Endothelial cell of umbilical vein (primary cell): ENCODE measurements at regions not wholly inside any gene's neighbourhood (a gene's known extent, or its start where the extent isn't known, plus 50 kb on each side); places are given as distances from the start of the nearest gene placed in this dataset.
"Not testable (repeated sequence)": the region's sequence is repeated elsewhere in the genome, so short reads cannot be mapped to it uniquely, and the experiment has no call there.

Source experiments
- BruUV-seq: library from RNA; stranded (reverse); fragments of 400-500 nt; replicated peaks from 2 replicates; lab custom pipeline; 2021; lab: Mats Ljungman, UMichigan
- CTCF ChIA-PET: fragments of 300-600, 350-600 bp; sonication (Branson Sonifier 250); formaldehyde crosslinking; loops from one replicate; lab custom pipeline; 2021; ENCODE audit warnings: antibody characterized with exemption, inconsistent platforms; lab: Charles Lee
- POLR2A ChIA-PET: fragments of 300-600, 350-600 bp; sonication (Branson Sonifier 250); formaldehyde crosslinking; loops from one replicate; lab custom pipeline; 2021; ENCODE audit warnings: antibody characterized with exemption, inconsistent platforms; lab: Charles Lee
- DNase-seq: peaks from one replicate; pipeline ENCODE4 v3.0.0-alpha.2; 2011; ENCODE audit warnings: low read depth, low spot score
- FAIRE-seq: peaks from 2 replicates; lab custom pipeline; 2011; peaks lifted over from hg19 to GRCh38; lab: Jason Lieb, UNC
- H2AFZ ChIP-seq: 2 replicates; pipeline ENCODE4 v1.6.0; 2012; ENCODE audit warnings: low read depth, low read length, control low read depth, inconsistent platforms
- H3K27ac ChIP-seq: 2 replicates; pipeline ENCODE4 v1.5.1; 2011; ENCODE audit warnings: low read depth, mild to moderate bottlenecking, control low read depth, low read length, moderate library complexity; ENCODE audit not compliant: insufficient read depth
- H3K27me3 ChIP-seq, 2 experiments: 2 replicates each; pipeline versions ENCODE4 v1.6.0 to v1.6.1; 2011; ENCODE audit warnings: low read length in 2 of 2, mixed read lengths in 1 of 2; ENCODE audit not compliant: control insufficient read depth in 2 of 2, insufficient read depth in 2 of 2
- H3K36me3 ChIP-seq, 2 experiments: 2 replicates in 1 of 2; 3 replicates in 1 of 2; pipeline ENCODE4 v1.5.1; 2011; ENCODE audit warnings: low read length in 2 of 2, mild to moderate bottlenecking in 1 of 2, moderate library complexity in 1 of 2; ENCODE audit not compliant: control insufficient read depth in 2 of 2, insufficient read depth in 2 of 2; ENCODE audit errors: extremely low read depth in 1 of 2
- H3K4me1 ChIP-seq: 3 replicates; pipeline ENCODE4 v1.5.1; 2011; ENCODE audit warnings: mild to moderate bottlenecking, low read length; ENCODE audit not compliant: control insufficient read depth, insufficient read depth; ENCODE audit errors: extremely low read depth
- H3K4me2 ChIP-seq: 2 replicates; pipeline ENCODE4 v1.6.1; 2011; ENCODE audit warnings: low read length, control low read depth, mixed read lengths; ENCODE audit not compliant: insufficient read depth
- H3K4me3 ChIP-seq, 3 experiments: fragments of 200-600 bp in 1 of 3; sonication (generic), shearing (Covaris generic) in 1 of 3; replicated peaks in 1 of 3; 2 replicates each; pipeline ENCODE4 v1.5.1; 2011 to 2016; ENCODE audit warnings: control low read depth in 3 of 3, low read length in 3 of 3, mild to moderate bottlenecking in 2 of 3, inconsistent platforms in 1 of 3, low read depth in 1 of 3, moderate library complexity in 1 of 3; ENCODE audit not compliant: insufficient read depth in 1 of 3
- H3K79me2 ChIP-seq: 2 replicates; pipeline ENCODE4 v1.6.0; 2012; ENCODE audit warnings: low read length, inconsistent platforms; ENCODE audit not compliant: control insufficient read depth, insufficient read depth
- H3K9ac ChIP-seq: replicated peaks from 2 replicates; pipeline ENCODE3; 2011; ENCODE audit warnings: low read length, control low read depth; ENCODE audit not compliant: insufficient read depth; ENCODE audit errors: extremely low read depth
- H3K9me1 ChIP-seq: replicated peaks from 3 replicates; pipeline ENCODE4 v1.6.0; 2011; ENCODE audit warnings: mild to moderate bottlenecking, low read length; ENCODE audit not compliant: control insufficient read depth, insufficient read depth; ENCODE audit errors: extremely low read depth
- H3K9me3 ChIP-seq: replicated peaks from 2 replicates; pipeline ENCODE4 v1.5.1; 2012; ENCODE audit warnings: low read length, inconsistent platforms; ENCODE audit not compliant: control insufficient read depth, insufficient read depth
- H4K20me1 ChIP-seq: replicated peaks from 2 replicates; pipeline ENCODE3; 2011; ENCODE audit warnings: mild to moderate bottlenecking, low read length; ENCODE audit not compliant: control insufficient read depth, insufficient read depth; ENCODE audit errors: extremely low read depth
- EZH2 ChIP-seq: IDR thresholded peaks from 2 replicates; pipeline ENCODE4 v1.6.1; 2012; ENCODE audit warnings: borderline replicate concordance, low read depth, mild to moderate bottlenecking, moderate library complexity, low read length, inconsistent platforms; ENCODE audit not compliant: severe bottlenecking
- FOS ChIP-seq: IDR thresholded peaks from 2 replicates; pipeline ENCODE4 v1.6.1; 2011; ENCODE audit warnings: mild to moderate bottlenecking, low read length, moderate library complexity, borderline replicate concordance; ENCODE audit not compliant: insufficient read depth
- GATA2 ChIP-seq: IDR thresholded peaks from 2 replicates; pipeline ENCODE4 v1.7.0; 2011; ENCODE audit warnings: low read depth, mild to moderate bottlenecking, moderate library complexity, mixed read lengths, low read length; ENCODE audit not compliant: insufficient read length, insufficient read depth
- JUN ChIP-seq: IDR thresholded peaks from 2 replicates; pipeline ENCODE4 v1.6.1; 2011; ENCODE audit warnings: borderline replicate concordance, low read depth; ENCODE audit not compliant: insufficient read length, insufficient read depth
- MYC ChIP-seq: IDR thresholded peaks from one replicate; pipeline ENCODE4 v1.6.1; 2011; ENCODE audit warnings: mild to moderate bottlenecking, low read depth, low read length
- POLR2A ChIP-seq: IDR thresholded peaks from 2 replicates; pipeline ENCODE4 v1.6.1; 2012; ENCODE audit warnings: low read depth, mild to moderate bottlenecking, control low read depth, low read length
- POLR2AphosphoS5 ChIP-seq: IDR thresholded peaks from 2 replicates; pipeline ENCODE4 v1.6.1; 2012; ENCODE audit warnings: low read depth, mild to moderate bottlenecking, control low read depth, low read length, moderate library complexity; ENCODE audit not compliant: insufficient read depth
- dilution Hi-C: fragments of 300-500 bp; cut with MboI; formaldehyde crosslinking; loops from one replicate; pipeline ENCODE4 v1.15.0; 2019; ENCODE audit warnings: low sequenced_read_pairs; ENCODE audit not compliant: extremely low pct_ligation_motif_present
- intact Hi-C: fragments of 100-400 bp; cut with micrococcal nuclease; formaldehyde crosslinking; loops from one replicate; pipeline ENCODE4 v1.10.0; 2022
- TF ChIP-seq, protein P1 (sequence below): IDR thresholded peaks from 2 replicates; pipeline ENCODE4 v1.6.1; 2011; ENCODE audit not compliant: insufficient read depth, insufficient read length
- TF ChIP-seq, protein P2 (sequence below), 2 donors: IDR thresholded peaks; 1 replicate in 1 of 2; 2 replicates in 1 of 2; pipeline ENCODE4 v1.5.1; 2011; ENCODE audit warnings: low read length in 2 of 2, mild to moderate bottlenecking in 2 of 2, moderate library complexity in 2 of 2, control low read depth in 1 of 2, inconsistent platforms in 1 of 2, low read depth in 1 of 2; ENCODE audit not compliant: insufficient read depth in 1 of 2; ENCODE audit errors: extremely low read depth in 1 of 2

DNA sequence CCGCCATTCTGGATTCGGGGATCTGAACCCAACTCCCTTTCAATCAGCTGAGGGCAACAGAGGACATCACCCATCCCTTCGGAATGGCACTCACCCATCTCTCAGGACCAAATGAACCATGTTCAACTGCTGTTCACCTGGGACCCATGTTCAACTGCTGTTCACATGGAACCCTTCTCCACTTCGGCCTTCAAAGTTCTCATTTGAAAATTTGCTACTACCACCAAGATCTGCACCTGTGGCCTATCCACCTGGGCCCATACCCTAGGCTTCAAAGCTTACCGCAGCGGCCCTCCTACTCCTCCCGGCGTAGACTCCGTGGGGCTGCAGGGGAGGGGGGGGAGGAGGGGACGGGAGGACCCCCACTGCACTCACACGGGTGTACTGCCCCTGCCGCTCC is 119.2 kb upstream of the ANKRD30BL start:
- DNase-seq = no peak
- no peaks in the 10 kb centered on the region for H3K9me3 ChIP-seq
- no TSS peak for BruUV-seq
- intact Hi-C loops (no loop called here), dilution Hi-C loops (no loop called here)
- FAIRE-seq = no peak
- no peaks in the 10 kb centered on the region for H3K36me3 ChIP-seq
- H3K9ac ChIP-seq = no peak overlapping the region
- no peaks in the 10 kb centered on the region for H4K20me1 ChIP-seq
- H3K27me3 ChIP-seq = no peaks in the 10 kb centered on the region
- H3K4me3 ChIP-seq = no peak overlapping the region
- H3K27ac ChIP-seq = no peak overlapping the region
- ChIA-PET POLR2A (no interaction called here), CTCF (no interaction called here)
- H3K4me2 ChIP-seq = no peak overlapping the region
- TF ChIP-seq JUN (no peak), GATA2 (no peak), POLR2A (no peak), FOS (no peak), MYC (no peak), EZH2 (no peak), POLR2AphosphoS5 (no peak)
- TF ChIP-seq, protein P1, sequence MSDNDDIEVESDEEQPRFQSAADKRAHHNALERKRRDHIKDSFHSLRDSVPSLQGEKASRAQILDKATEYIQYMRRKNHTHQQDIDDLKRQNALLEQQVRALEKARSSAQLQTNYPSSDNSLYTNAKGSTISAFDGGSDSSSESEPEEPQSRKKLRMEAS = no peak
- TF ChIP-seq, protein P2, sequence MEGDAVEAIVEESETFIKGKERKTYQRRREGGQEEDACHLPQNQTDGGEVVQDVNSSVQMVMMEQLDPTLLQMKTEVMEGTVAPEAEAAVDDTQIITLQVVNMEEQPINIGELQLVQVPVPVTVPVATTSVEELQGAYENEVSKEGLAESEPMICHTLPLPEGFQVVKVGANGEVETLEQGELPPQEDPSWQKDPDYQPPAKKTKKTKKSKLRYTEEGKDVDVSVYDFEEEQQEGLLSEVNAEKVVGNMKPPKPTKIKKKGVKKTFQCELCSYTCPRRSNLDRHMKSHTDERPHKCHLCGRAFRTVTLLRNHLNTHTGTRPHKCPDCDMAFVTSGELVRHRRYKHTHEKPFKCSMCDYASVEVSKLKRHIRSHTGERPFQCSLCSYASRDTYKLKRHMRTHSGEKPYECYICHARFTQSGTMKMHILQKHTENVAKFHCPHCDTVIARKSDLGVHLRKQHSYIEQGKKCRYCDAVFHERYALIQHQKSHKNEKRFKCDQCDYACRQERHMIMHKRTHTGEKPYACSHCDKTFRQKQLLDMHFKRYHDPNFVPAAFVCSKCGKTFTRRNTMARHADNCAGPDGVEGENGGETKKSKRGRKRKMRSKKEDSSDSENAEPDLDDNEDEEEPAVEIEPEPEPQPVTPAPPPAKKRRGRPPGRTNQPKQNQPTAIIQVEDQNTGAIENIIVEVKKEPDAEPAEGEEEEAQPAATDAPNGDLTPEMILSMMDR (IDR thresholded peaks at IDR 0.05; ENCODE audit: extremely low read depth in 1 of 2, insufficient read depth in 1 of 2, low read depth in 1 of 2, low read length in 2 of 2) = no peak
- no peaks in the 10 kb centered on the region for H3K4me1 ChIP-seq
- no peak overlapping the region for H2AFZ ChIP-seq
- H3K79me2 ChIP-seq = no peaks in the 10 kb centered on the region
- no peaks in the 10 kb centered on the region for H3K9me1 ChIP-seq

DNA sequence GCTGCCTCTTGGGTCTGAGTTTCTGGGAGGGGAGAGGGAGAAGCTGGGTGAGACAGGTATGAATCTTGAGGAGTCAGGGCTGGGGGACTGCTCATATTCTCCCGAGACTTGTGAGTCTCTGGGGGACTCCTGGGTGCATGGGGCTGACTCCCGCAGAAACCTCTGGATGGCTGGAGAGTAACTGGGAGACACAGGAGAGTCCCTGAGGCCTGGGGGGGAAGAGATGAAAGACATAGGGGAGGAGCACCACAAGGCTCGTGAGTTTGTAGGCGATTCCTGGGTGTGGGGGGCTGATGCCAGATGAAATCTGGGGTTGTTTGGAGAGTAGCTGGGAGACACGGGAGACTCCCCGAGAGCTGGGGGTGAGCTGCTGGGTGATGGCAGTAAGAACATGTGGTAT is 120.4 kb upstream of the ANKRD30BL start:
- intact Hi-C loops, H3K4me3 ChIP-seq, H3K9me1 ChIP-seq, CTCF ChIA-PET, H3K9me3 ChIP-seq, POLR2A ChIA-PET, H3K79me2 ChIP-seq, H3K9ac ChIP-seq, H2AFZ ChIP-seq, H3K36me3 ChIP-seq, DNase-seq, BruUV-seq, H4K20me1 ChIP-seq, H3K4me1 ChIP-seq, H3K27me3 ChIP-seq, dilution Hi-C loops, H3K4me2 ChIP-seq, FAIRE-seq, H3K27ac ChIP-seq: not testable (repeated sequence)
